IPS DF 6.9 (cell line): ENCODE measurements at regions not wholly inside any gene's neighbourhood (a gene's known extent, or its start where the extent isn't known, plus 50 kb on each side); places are given as distances from the start of the nearest gene placed in this dataset.

Experiments used
- DNase-seq: peaks from one replicate; pipeline ENCODE4 v3.0.0-alpha.2; 2013; ENCODE audit warnings: low read depth, low spot score
- H3K27ac ChIP-seq: one replicate; pipeline ENCODE4 v1.5.1; 2013; ENCODE audit warnings: low read length, control low read depth
- H3K27me3 ChIP-seq: 2 replicates; pipeline ENCODE4 v1.6.1; 2013; ENCODE audit warnings: mild to moderate bottlenecking, low read length; ENCODE audit not compliant: control insufficient read depth, insufficient read depth
- H3K36me3 ChIP-seq: 2 replicates; pipeline ENCODE4 v1.6.1; 2013; ENCODE audit warnings: low read length; ENCODE audit not compliant: control insufficient read depth, insufficient read depth
- H3K4me1 ChIP-seq: 2 replicates; pipeline ENCODE4 v1.6.1; 2013; ENCODE audit warnings: low read length; ENCODE audit not compliant: control insufficient read depth, insufficient read depth
- H3K4me3 ChIP-seq: 2 replicates; pipeline ENCODE4 v1.5.1; 2013; ENCODE audit warnings: mild to moderate bottlenecking, low read length
- H3K9me3 ChIP-seq: 2 replicates; pipeline ENCODE4 v1.6.1; 2013; ENCODE audit warnings: low read length, inconsistent platforms; ENCODE audit not compliant: control insufficient read depth, insufficient read depth
- WGBS: extraction: QIAGEN DNeasy Blood & Tissue Kit; methylation state at CpG from one replicate; pipeline ENCODE4 v1.1.7; 2013; ENCODE audit warnings: mixed read lengths, missing lambda C conversion rate; ENCODE audit not compliant: insufficient read length, insufficient coverage; 5-methylcytosine and 5-hydroxymethylcytosine counted together

- Histone ChIP-seq H3K36me3 (no peaks in the 10 kb centered on the region), H3K9me3 (no peaks in the 10 kb centered on the region), H3K27ac (no peak overlapping the region), H3K27me3 (no peaks in the 10 kb centered on the region), H3K4me3 (no peak overlapping the region), H3K4me1 (no peaks in the 10 kb centered on the region)
- DNase-seq: no peak
- no CpG with 5 or more reads among the region's 3 CpGs for WGBS
Observed at GRCh38 chr4:157509341-157509740, 288.8 kb downstream of the GRIA2 start.

GRCh38 chr4:157502656-157503055 is 282.1 kb downstream of the GRIA2 start:
- Histone ChIP-seq H3K4me3 (no peak overlapping the region), H3K36me3 (no peaks in the 10 kb centered on the region), H3K4me1 (no peaks in the 10 kb centered on the region), H3K27ac (no peak overlapping the region), H3K9me3 (no peaks in the 10 kb centered on the region), H3K27me3 (no peaks in the 10 kb centered on the region)
- DNase-seq: no peak
- WGBS: 100% methylated on average over 1 of the region's 2 CpGs

- DNase-seq: no peak
- no peaks in the 10 kb centered on the region for H3K36me3 ChIP-seq
- H3K9me3 ChIP-seq: no peaks in the 10 kb centered on the region
- H3K27me3 ChIP-seq: no peaks in the 10 kb centered on the region
- no peaks in the 10 kb centered on the region for H3K4me1 ChIP-seq
- no peak overlapping the region for H3K27ac ChIP-seq
- WGBS: no CpG with 5 or more reads among the region's 3 CpGs
- H3K4me3 ChIP-seq: no peak overlapping the region
Observed at GRCh38 chr4:157459785-157460184, 239.3 kb downstream of the GRIA2 start.

- DNase-seq: no peak
- WGBS: no CpG with 5 or more reads among the region's 3 CpGs
Observed at GRCh38 chr4:157447195-157447594, 226.7 kb downstream of the GRIA2 start.

GRCh38 chr4:157444014-157444413 is 223.5 kb downstream of the GRIA2 start:
- Histone ChIP-seq H3K4me3 (no peak overlapping the region), H3K36me3 (no peaks in the 10 kb centered on the region), H3K27me3 (no peaks in the 10 kb centered on the region), H3K4me1 (no peaks in the 10 kb centered on the region), H3K27ac (no peak overlapping the region), H3K9me3 (no peaks in the 10 kb centered on the region)
- DNase-seq: no peak
- no CpG with 5 or more reads among the region's 9 CpGs for WGBS

More at GRCh38 chr4:157447195-157447594, 226.7 kb downstream of the GRIA2 start:
- H3K27ac ChIP-seq: no peak overlapping the region
- no peaks in the 10 kb centered on the region for H3K9me3 ChIP-seq
- no peaks in the 10 kb centered on the region for H3K27me3 ChIP-seq
- no peak overlapping the region for H3K4me3 ChIP-seq
- H3K4me1 ChIP-seq: no peaks in the 10 kb centered on the region
- H3K36me3 ChIP-seq: no peaks in the 10 kb centered on the region

- Histone ChIP-seq H3K9me3 (no peaks in the 10 kb centered on the region), H3K27me3 (no peaks in the 10 kb centered on the region), H3K27ac (no peak overlapping the region), H3K4me1 (no peaks in the 10 kb centered on the region), H3K4me3 (no peak overlapping the region), H3K36me3 (no peaks in the 10 kb centered on the region)
- no CpG with 5 or more reads among the region's 5 CpGs for WGBS
- no peak for DNase-seq
Observed at GRCh38 chr4:157443537-157443936, 223.0 kb downstream of the GRIA2 start.

- no peak overlapping the region for H3K4me3 ChIP-seq
- H3K27ac ChIP-seq: no peak overlapping the region
- H3K4me1 ChIP-seq: no peaks in the 10 kb centered on the region
- no peaks in the 10 kb centered on the region for H3K36me3 ChIP-seq
- DNase-seq: no peak
- WGBS: no CpG with 5 or more reads among the region's 4 CpGs
- no peaks in the 10 kb centered on the region for H3K27me3 ChIP-seq
- no peaks in the 10 kb centered on the region for H3K9me3 ChIP-seq
Observed at GRCh38 chr4:157425897-157426296, 205.4 kb downstream of the GRIA2 start.

- no peaks in the 10 kb centered on the region for H3K36me3 ChIP-seq
- H3K4me3 ChIP-seq: no peak overlapping the region
- no peaks in the 10 kb centered on the region for H3K9me3 ChIP-seq
- H3K27me3 ChIP-seq: no peaks in the 10 kb centered on the region
- no peaks in the 10 kb centered on the region for H3K4me1 ChIP-seq
- no peak overlapping the region for H3K27ac ChIP-seq
- no peak for DNase-seq
Observed at GRCh38 chr4:157423526-157424020, 203.0 kb downstream of the GRIA2 start.

GRCh38 chr4:157421365-157421764 is 200.8 kb downstream of the GRIA2 start:
- no peaks in the 10 kb centered on the region for H3K36me3 ChIP-seq

More at GRCh38 chr4:157421365-157421764, 200.8 kb downstream of the GRIA2 start:
- Histone ChIP-seq H3K9me3 (no peaks in the 10 kb centered on the region), H3K4me1 (no peaks in the 10 kb centered on the region), H3K27ac (no peak overlapping the region), H3K27me3 (no peaks in the 10 kb centered on the region), H3K4me3 (no peak overlapping the region)
- no peak for DNase-seq
